ENCODE measurements at regions not wholly inside any gene's neighbourhood (a gene's known extent, or its start where the extent isn't known, plus 50 kb on each side); places are given as distances from the start of the nearest gene placed in this dataset.

- intact Hi-C loops (cut with micrococcal nuclease; ENCODE audit: unreplicated experiment): no loop called here
- H3K36me3 ChIP-seq (ENCODE audit: low read depth): no peaks in the 10 kb centered on the region
- no peaks in the 10 kb centered on the region for H3K9me2 ChIP-seq (ENCODE audit: insufficient read depth)
- H2AFZ ChIP-seq: no peak overlapping the region
- no peaks in the 10 kb centered on the region for H3K79me2 ChIP-seq (ENCODE audit: low read depth)
- peaks cover 9% of the 10 kb centered on the region; the same call in 1 of the 2 replicates for H3K4me1 ChIP-seq (replicated peaks; ENCODE audit: insufficient read depth)
- TF ChIP-seq EZH2 (IDR thresholded peaks at IDR 0.05; ENCODE audit: low read depth): no peak
- TF ChIP-seq, protein P1, sequence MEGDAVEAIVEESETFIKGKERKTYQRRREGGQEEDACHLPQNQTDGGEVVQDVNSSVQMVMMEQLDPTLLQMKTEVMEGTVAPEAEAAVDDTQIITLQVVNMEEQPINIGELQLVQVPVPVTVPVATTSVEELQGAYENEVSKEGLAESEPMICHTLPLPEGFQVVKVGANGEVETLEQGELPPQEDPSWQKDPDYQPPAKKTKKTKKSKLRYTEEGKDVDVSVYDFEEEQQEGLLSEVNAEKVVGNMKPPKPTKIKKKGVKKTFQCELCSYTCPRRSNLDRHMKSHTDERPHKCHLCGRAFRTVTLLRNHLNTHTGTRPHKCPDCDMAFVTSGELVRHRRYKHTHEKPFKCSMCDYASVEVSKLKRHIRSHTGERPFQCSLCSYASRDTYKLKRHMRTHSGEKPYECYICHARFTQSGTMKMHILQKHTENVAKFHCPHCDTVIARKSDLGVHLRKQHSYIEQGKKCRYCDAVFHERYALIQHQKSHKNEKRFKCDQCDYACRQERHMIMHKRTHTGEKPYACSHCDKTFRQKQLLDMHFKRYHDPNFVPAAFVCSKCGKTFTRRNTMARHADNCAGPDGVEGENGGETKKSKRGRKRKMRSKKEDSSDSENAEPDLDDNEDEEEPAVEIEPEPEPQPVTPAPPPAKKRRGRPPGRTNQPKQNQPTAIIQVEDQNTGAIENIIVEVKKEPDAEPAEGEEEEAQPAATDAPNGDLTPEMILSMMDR (conservative IDR thresholded peaks at IDR 0.05): no peak
- no peaks in the 10 kb centered on the region for H4K20me1 ChIP-seq (ENCODE audit: insufficient read depth)
- no peak for DNase-seq
- H3K4me2 ChIP-seq: no peak overlapping the region
- H3K27ac ChIP-seq: no peak overlapping the region
- BruUV-seq (replicated peaks): no TSS peak
- no peaks in the 10 kb centered on the region for H3F3A ChIP-seq (ENCODE audit: insufficient read depth, low read depth)
- ChIA-PET POLR2A (ENCODE audit: unreplicated experiment) (no interaction called here), CTCF (interaction anchor here (0.6 kb wide), 1 partner anchor 10 kb away, joined by 7 read pairs; no protein-coding TSS in a partner anchor)
- no peak overlapping the region for H3K4me3 ChIP-seq
- no peaks in the 10 kb centered on the region for H3K27me3 ChIP-seq (ENCODE audit: insufficient read depth, low read depth)
- no peaks in the 10 kb centered on the region for H3K9me3 ChIP-seq (ENCODE audit: insufficient read depth, low read depth)
Observed at GRCh38 chr2:138236142-138236541, 265.4 kb upstream of the SPOPL start.

DNA sequence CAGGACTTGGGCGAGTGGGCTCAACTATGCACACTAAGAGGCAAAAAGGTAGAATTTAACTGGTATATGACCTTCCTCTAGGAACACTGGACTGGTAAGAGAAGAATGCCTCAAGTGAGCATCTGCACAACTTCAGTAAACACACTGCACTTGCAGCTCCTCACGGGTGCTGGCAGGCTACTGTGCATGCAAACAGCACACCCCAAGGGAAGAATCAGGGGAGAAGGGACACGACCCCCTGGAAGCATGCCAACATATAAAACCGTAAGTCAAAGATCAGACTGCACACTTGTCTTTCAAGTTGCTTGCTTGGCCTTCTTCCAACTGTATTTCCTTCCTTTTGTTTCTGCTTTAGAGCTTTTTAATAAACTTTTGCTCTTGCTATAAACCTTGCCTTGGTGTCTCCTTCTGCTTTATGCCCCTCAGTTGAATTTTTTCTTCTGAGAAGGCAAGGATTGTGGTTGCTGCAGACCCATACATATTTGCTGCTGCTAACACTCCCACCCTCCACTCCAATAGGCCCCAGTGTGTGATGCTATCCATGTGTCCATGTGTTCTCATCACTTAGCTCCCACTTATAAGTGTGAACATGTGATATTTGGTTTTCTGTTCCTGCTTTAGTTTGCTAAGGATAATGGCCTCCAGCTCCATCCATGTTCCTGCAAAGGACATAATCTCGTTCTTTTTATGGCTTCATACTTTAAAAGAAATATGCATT is 263.7 kb upstream of the SPOPL start:
- Histone ChIP-seq H3K79me2 (ENCODE audit: low read depth) (no peaks in the 10 kb centered on the region), H2AFZ (no peak overlapping the region), H3K36me3 (ENCODE audit: low read depth) (no peaks in the 10 kb centered on the region), H3F3A (ENCODE audit: insufficient read depth, low read depth) (no peaks in the 10 kb centered on the region), H4K20me1 (ENCODE audit: insufficient read depth) (no peaks in the 10 kb centered on the region), H3K4me1 (replicated peaks; ENCODE audit: insufficient read depth) (peaks cover 9% of the 10 kb centered on the region; the same call in 1 of the 2 replicates), H3K4me2 (no peak overlapping the region), H3K9me3 (ENCODE audit: insufficient read depth, low read depth) (no peaks in the 10 kb centered on the region), H3K27me3 (ENCODE audit: insufficient read depth, low read depth) (no peaks in the 10 kb centered on the region), H3K9me2 (ENCODE audit: insufficient read depth) (no peaks in the 10 kb centered on the region), H3K27ac (no peak overlapping the region), H3K4me3 (no peak overlapping the region)
- CTCF ChIA-PET: no interaction called here
- no TSS peak for BruUV-seq (replicated peaks)
- TF ChIP-seq, protein P1 (conservative IDR thresholded peaks at IDR 0.05): no peak
- TF ChIP-seq EZH2 (IDR thresholded peaks at IDR 0.05; ENCODE audit: low read depth): no peak
- POLR2A ChIA-PET (ENCODE audit: unreplicated experiment): no interaction called here
- DNase-seq: no peak
- intact Hi-C loops (cut with micrococcal nuclease; ENCODE audit: unreplicated experiment): no loop called here

- H3K27me3 ChIP-seq (ENCODE audit: insufficient read depth, low read depth): no peaks in the 10 kb centered on the region
- TF ChIP-seq, protein P1 (conservative IDR thresholded peaks at IDR 0.05): no peak
- no peak for TF ChIP-seq EZH2 (IDR thresholded peaks at IDR 0.05; ENCODE audit: low read depth)
- no peaks in the 10 kb centered on the region for H3K9me3 ChIP-seq (ENCODE audit: insufficient read depth, low read depth)
- H3K4me1 ChIP-seq (replicated peaks; ENCODE audit: insufficient read depth): peaks cover 9% of the 10 kb centered on the region; the same call in 1 of the 2 replicates
- H3K36me3 ChIP-seq (ENCODE audit: low read depth): no peaks in the 10 kb centered on the region
- H3K4me2 ChIP-seq: no peak overlapping the region
- no peaks in the 10 kb centered on the region for H4K20me1 ChIP-seq (ENCODE audit: insufficient read depth)
- CTCF ChIA-PET: no interaction called here
- no peaks in the 10 kb centered on the region for H3K79me2 ChIP-seq (ENCODE audit: low read depth)
- no TSS peak for BruUV-seq (replicated peaks)
- intact Hi-C loops (cut with micrococcal nuclease; ENCODE audit: unreplicated experiment): no loop called here
- H3F3A ChIP-seq (ENCODE audit: insufficient read depth, low read depth): no peaks in the 10 kb centered on the region
- POLR2A ChIA-PET (ENCODE audit: unreplicated experiment): no interaction called here
- DNase-seq: no peak
- H3K27ac ChIP-seq: no peak overlapping the region
- no peak overlapping the region for H3K4me3 ChIP-seq
- H3K9me2 ChIP-seq (ENCODE audit: insufficient read depth): no peaks in the 10 kb centered on the region
- no peak overlapping the region for H2AFZ ChIP-seq
Observed at GRCh38 chr2:138238908-138239307, 262.7 kb upstream of the SPOPL start.
